Stomach (tissue), 8 donors: ENCODE measurements at regions not wholly inside any gene's neighbourhood (a gene's known extent, or its start where the extent isn't known, plus 50 kb on each side); places are given as distances from the start of the nearest gene placed in this dataset.
"Not testable (repeated sequence)": the region's sequence is repeated elsewhere in the genome, so short reads cannot be mapped to it uniquely, and the experiment has no call there.

ENCODE experiments used
- DNase-seq, 2 donors: peaks; one replicate each; pipeline versions ENCODE4 v3.0.0 to v3.0.0-alpha.2; 2013 to 2019
- H3K27ac ChIP-seq, 5 donors: fragments of 200-600 bp in 4 of 5; sonication (generic) in 4 of 5; one replicate each; pipeline ENCODE4 v1.5.1; 2013 to 2019; ENCODE audit warnings: mild to moderate bottlenecking in 1 of 5, moderate library complexity in 1 of 5
- H3K27me3 ChIP-seq, 3 donors: fragments of 200-600 bp; sonication (generic); one replicate each; pipeline ENCODE4 v1.5.1; 2017 to 2019; ENCODE audit warnings: mixed run types in 1 of 3
- H3K36me3 ChIP-seq, 4 donors: fragments of 200-600 bp; sonication (generic); 1 replicate in 3 of 4; 2 replicates in 1 of 4; pipeline ENCODE4 v1.5.1; 2016 to 2019
- H3K4me1 ChIP-seq, 4 donors: fragments of 200-600 bp; sonication (generic); one replicate each; pipeline ENCODE4 v1.5.1; 2016 to 2019
- H3K4me3 ChIP-seq, 4 donors: fragments of 200-600 bp; sonication (generic) in 3 of 4; one replicate each; pipeline ENCODE4 v1.5.1; 2016 to 2019; ENCODE audit warnings: mild to moderate bottlenecking in 1 of 4
- H3K9me3 ChIP-seq, 4 donors: fragments of 200-600 bp; sonication (generic); one replicate each; pipeline ENCODE4 v1.5.1; 2016 to 2019
- CTCF ChIP-seq, 7 experiments: fragments of 450-650 bp in 4 of 7; fragments of 200-600 bp in 3 of 7; sonication (generic) in 3 of 7; IDR thresholded peaks; one replicate each; pipeline ENCODE4 v1.5.1; 2016 to 2019; ENCODE audit warnings: antibody characterized with exemption in 7 of 7, control low read depth in 2 of 7, mild to moderate bottlenecking in 1 of 7
- EP300 ChIP-seq: sonication (generic); formaldehyde crosslinking; IDR thresholded peaks from one replicate; pipeline ENCODE4 v1.6.1; 2017; ENCODE audit warnings: antibody characterized with exemption
- POLR2A ChIP-seq, 4 donors: fragments of 450-650 bp; IDR thresholded peaks; one replicate each; pipeline ENCODE4 v1.6.1; 2016; ENCODE audit warnings: antibody characterized with exemption in 4 of 4, control low read depth in 2 of 4, mild to moderate bottlenecking in 1 of 4, moderate library complexity in 1 of 4
- POLR2AphosphoS5 ChIP-seq, 3 donors: sonication (generic); formaldehyde crosslinking; IDR thresholded peaks; one replicate each; pipeline ENCODE4 v1.6.1; 2016; ENCODE audit warnings: antibody characterized with exemption in 3 of 3
- WGBS, 5 donors: extraction: QIAGEN DNeasy Blood & Tissue Kit in 3 of 5; methylation state at CpG; one replicate each; pipeline versions ENCODE4 v1.1.5 to v1.1.7; 2013 to 2018; 5-methylcytosine and 5-hydroxymethylcytosine counted together
- intact Hi-C: fragments of 100-400 bp; cut with DNase I; formaldehyde crosslinking; loops from one replicate; pipeline ENCODE4 v1.15.1; 2023; ENCODE audit warnings: low total_unique reads
- donor health status: healthy with polysubstance abuse.
- donor health status: Bipolar disorder and iron deficiency.
- donor health status: healthy.

GRCh38 chr3:159378396-159379194, 576.7 kb downstream of the MFSD1 start:
- intact Hi-C loops: no loop called here
- Histone ChIP-seq H3K4me3 (no peak overlapping the region), H3K9me3 (no peaks in the 10 kb centered on the region), H3K4me1 (no peaks in the 10 kb centered on the region), H3K36me3 (no peaks in the 10 kb centered on the region), H3K27me3 (no peaks in the 10 kb centered on the region), H3K27ac (no peak overlapping the region)
- no peak for TF ChIP-seq EP300
- no peak for TF ChIP-seq CTCF (IDR thresholded peaks at IDR 0.05)
- TF ChIP-seq POLR2A (IDR thresholded peaks at IDR 0.05): no peak
- no peak for TF ChIP-seq POLR2AphosphoS5 (IDR thresholded peaks at IDR 0.05)
- WGBS, 5 donors: 23 to 30% (median 27%) methylated on average over 4 of the region's 4 CpGs
- DNase-seq: no peak

DNA sequence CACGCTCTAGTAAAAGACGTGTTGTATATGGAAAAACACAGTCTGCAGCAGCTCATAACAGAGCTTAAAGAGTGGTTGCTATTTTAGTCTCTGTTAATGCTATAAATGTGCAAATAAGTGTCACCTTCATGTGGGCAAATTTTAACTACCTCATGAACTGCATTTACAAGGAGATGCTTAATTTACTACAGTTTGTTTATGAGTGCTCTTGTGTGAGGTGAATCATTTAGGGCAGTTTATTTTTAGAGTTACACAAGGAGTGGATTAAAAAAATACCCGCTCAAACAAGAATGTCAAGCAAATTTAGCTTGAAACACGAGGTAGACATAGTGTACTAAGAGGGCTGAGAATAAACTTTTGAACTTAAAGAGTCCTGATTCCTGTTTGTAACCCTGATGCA, 579.0 kb downstream of the MFSD1 start:
- Histone ChIP-seq H3K4me3 (no peak overlapping the region), H3K27me3 (no peaks in the 10 kb centered on the region), H3K9me3 (no peaks in the 10 kb centered on the region), H3K4me1 (no peaks in the 10 kb centered on the region), H3K36me3 (no peaks in the 10 kb centered on the region), H3K27ac (no peak overlapping the region)
- no peak for DNase-seq
- intact Hi-C loops: no loop called here
- WGBS, 5 donors: 54 to 71% (median 63%) methylated on average over 4 of the region's 4 CpGs
- no peak for TF ChIP-seq POLR2A (IDR thresholded peaks at IDR 0.05)
- TF ChIP-seq EP300: no peak
- TF ChIP-seq POLR2AphosphoS5 (IDR thresholded peaks at IDR 0.05): no peak
- TF ChIP-seq CTCF (IDR thresholded peaks at IDR 0.05): no peak

DNA sequence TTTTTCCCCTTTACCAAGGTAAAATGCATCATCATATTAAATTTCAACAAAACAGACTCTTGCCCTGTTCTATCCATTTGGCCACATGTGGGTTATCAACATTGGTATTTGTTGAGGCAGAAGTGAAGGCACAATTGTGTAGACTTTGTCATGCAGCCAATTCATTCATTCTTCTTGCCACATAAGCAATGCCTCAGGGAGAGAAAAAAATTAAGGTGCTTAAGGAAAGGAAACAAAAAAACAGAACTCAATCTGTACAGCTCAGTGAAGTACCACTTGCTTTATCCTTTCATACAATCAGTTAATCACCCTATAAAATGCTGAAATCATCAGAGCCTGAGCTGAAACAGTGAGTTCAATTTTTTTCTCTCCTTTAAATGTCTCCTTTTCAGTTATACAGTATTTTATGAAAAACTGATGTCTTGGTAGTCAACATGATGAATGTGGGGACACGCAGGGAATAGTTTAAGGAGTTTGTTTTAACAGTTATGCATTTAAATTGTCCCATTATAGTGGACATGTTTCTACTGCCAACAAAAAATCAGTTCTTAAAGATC, 588.9 kb downstream of the MFSD1 start:
- H3K36me3 ChIP-seq: no peaks in the 10 kb centered on the region
- H3K9me3 ChIP-seq: peaks cover 0 to 3% (median 0%) of the 10 kb centered on the region in 4 donors
- intact Hi-C loops: no loop called here
- no peaks in the 10 kb centered on the region for H3K4me1 ChIP-seq
- no peak overlapping the region for H3K27ac ChIP-seq
- H3K4me3 ChIP-seq: no peak overlapping the region
- 42 to 79% (median 52%) methylated on average over 1 of the region's 1 CpG for WGBS, 5 donors
- DNase-seq: no peak
- no peaks in the 10 kb centered on the region for H3K27me3 ChIP-seq
- TF ChIP-seq EP300 (no peak), CTCF (IDR thresholded peaks at IDR 0.05) (no peak), POLR2AphosphoS5 (IDR thresholded peaks at IDR 0.05) (no peak), POLR2A (IDR thresholded peaks at IDR 0.05) (no peak)

DNA sequence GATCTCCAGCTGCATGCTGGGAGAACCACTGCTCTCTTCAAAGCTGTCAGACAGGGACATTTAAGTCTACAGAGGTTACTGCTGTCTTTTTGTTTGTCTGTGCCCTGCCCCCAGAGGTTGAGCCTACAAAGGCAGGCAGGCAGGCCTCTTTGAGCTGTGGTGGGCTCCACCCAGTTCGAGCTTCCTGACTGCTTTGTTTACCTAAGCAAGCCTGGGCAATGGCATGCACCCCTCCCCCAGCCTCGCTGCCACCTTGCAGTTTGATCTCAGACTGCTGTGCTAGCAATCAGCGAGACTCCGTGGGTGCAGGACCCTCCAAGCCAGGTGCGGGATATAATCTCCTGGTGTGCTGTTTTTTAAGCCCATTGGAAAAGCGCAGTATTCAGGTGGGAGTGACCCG, 591.0 kb upstream of the IL12A start:
- H3K4me1 ChIP-seq, H3K27me3 ChIP-seq, DNase-seq, H3K36me3 ChIP-seq, intact Hi-C loops, H3K4me3 ChIP-seq, H3K27ac ChIP-seq: not testable (repeated sequence)
- peaks cover 0 to 14% (median 6%) of the 10 kb centered on the region in 4 donors for H3K9me3 ChIP-seq
- 74 to 80% (median 77%) methylated on average over 7 of the region's 7 CpGs for WGBS, 5 donors

GRCh38 chr3:159401069-159401468, 587.6 kb upstream of the IL12A start:
- H3K36me3 ChIP-seq: no peaks in the 10 kb centered on the region
- WGBS, 5 donors: 65 to 82% (median 74%) methylated on average over 1 of the region's 1 CpG
- peaks cover 0 to 22% (median 11%) of the 10 kb centered on the region in 4 donors for H3K9me3 ChIP-seq
- H3K4me3 ChIP-seq: no peak overlapping the region
- no peaks in the 10 kb centered on the region for H3K27me3 ChIP-seq
- no peak for TF ChIP-seq CTCF (IDR thresholded peaks at IDR 0.05)
- TF ChIP-seq EP300: no peak
- no peak for TF ChIP-seq POLR2AphosphoS5 (IDR thresholded peaks at IDR 0.05)
- no peak for TF ChIP-seq POLR2A (IDR thresholded peaks at IDR 0.05)
- H3K27ac ChIP-seq: no peak overlapping the region
- no peaks in the 10 kb centered on the region for H3K4me1 ChIP-seq
- intact Hi-C loops: no loop called here
- DNase-seq: no peak

DNA sequence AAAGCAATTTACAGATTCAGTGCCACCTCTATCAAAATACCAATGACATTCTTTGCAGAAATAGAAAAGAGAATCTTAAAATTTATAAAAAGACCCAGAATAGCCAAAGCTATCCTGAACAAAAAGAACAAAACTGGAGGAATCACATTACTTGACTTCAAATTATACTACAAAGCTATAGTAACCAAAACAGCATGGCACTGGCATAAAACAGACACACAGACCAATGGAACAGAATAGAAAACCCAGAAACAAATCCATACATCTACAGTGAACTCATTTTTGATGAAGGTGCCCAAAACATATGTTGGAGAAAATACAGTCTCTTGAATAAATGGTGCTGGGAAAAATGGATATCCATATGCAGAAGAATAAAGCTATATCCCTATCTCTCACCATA, 578.9 kb upstream of the IL12A start:
- H3K36me3 ChIP-seq, H3K4me1 ChIP-seq, intact Hi-C loops, H3K27me3 ChIP-seq, DNase-seq, H3K27ac ChIP-seq, H3K4me3 ChIP-seq: not testable (repeated sequence)
- H3K9me3 ChIP-seq: peaks cover 0 to 20% (median 14%) of the 10 kb centered on the region in 4 donors
